GM19463 (cell line): ENCODE measurements at regions not wholly inside any gene's neighbourhood (a gene's known extent, or its start where the extent isn't known, plus 50 kb on each side); places are given as distances from the start of the nearest gene placed in this dataset.

Source experiments
- ATAC-seq: cut with Tn5 transposase; IDR thresholded peaks from one replicate; pipeline ENCODE4 v1.9.1; 2021; ENCODE audit warnings: mild to moderate bottlenecking, moderate library complexity; ENCODE audit not compliant: unreplicated experiment

- no peak for ATAC-seq
Measured at GRCh38 chr13:31853643-31854326, 114.5 kb downstream of the RXFP2 start.

GRCh38 chr13:31859571-31859970 lies 120.2 kb downstream of the RXFP2 start:
- ATAC-seq = no peak

- no peak for ATAC-seq
Measured at GRCh38 chr13:31860002-31860401, 120.7 kb downstream of the RXFP2 start.

GRCh38 chr13:31862828-31863227 lies 123.5 kb downstream of the RXFP2 start:
- peak; percentile 54 for ATAC-seq

GRCh38 chr13:31864307-31864706 lies 125.0 kb downstream of the RXFP2 start:
- ATAC-seq = no peak

GRCh38 chr13:31866099-31866498 lies 126.8 kb downstream of the RXFP2 start:
- ATAC-seq = no peak

- no peak for ATAC-seq
Measured at GRCh38 chr13:31867709-31868108, 128.4 kb downstream of the RXFP2 start.

- no peak for ATAC-seq
Measured at GRCh38 chr13:31869582-31869981, 130.3 kb downstream of the RXFP2 start.

GRCh38 chr13:31870511-31870910 lies 131.2 kb downstream of the RXFP2 start:
- ATAC-seq = no peak

- ATAC-seq = no peak
Measured at GRCh38 chr13:31873145-31873544, 133.8 kb downstream of the RXFP2 start.

- ATAC-seq = no peak
Measured at GRCh38 chr13:31875134-31875533, 135.8 kb downstream of the RXFP2 start.

GRCh38 chr13:31878052-31878451 lies 138.7 kb downstream of the RXFP2 start:
- ATAC-seq = no peak

GRCh38 chr13:31878495-31878894 lies 139.2 kb downstream of the RXFP2 start:
- ATAC-seq = no peak

GRCh38 chr13:31878955-31879354 lies 139.6 kb downstream of the RXFP2 start:
- ATAC-seq = no peak

- ATAC-seq = no peak
Measured at GRCh38 chr13:31880851-31881494, 141.6 kb downstream of the RXFP2 start.

GRCh38 chr13:31881495-31881882 lies 142.2 kb downstream of the RXFP2 start:
- no peak for ATAC-seq

GRCh38 chr13:31882794-31883193 lies 143.5 kb downstream of the RXFP2 start:
- ATAC-seq = no peak

GRCh38 chr13:31884556-31884955 lies 145.2 kb downstream of the RXFP2 start:
- ATAC-seq = no peak

- no peak for ATAC-seq
Measured at GRCh38 chr13:31885994-31886393, 145.6 kb upstream of the FRY start.

GRCh38 chr13:31887286-31887685 lies 144.3 kb upstream of the FRY start:
- no peak for ATAC-seq

- no peak for ATAC-seq
Measured at GRCh38 chr13:31890946-31891345, 140.6 kb upstream of the FRY start.

- no peak for ATAC-seq
Measured at GRCh38 chr13:31891472-31891871, 140.1 kb upstream of the FRY start.

GRCh38 chr13:31894931-31895330 lies 136.6 kb upstream of the FRY start:
- ATAC-seq = no peak
